Fibroblast of lung (primary cell): ENCODE measurements at regions not wholly inside any gene's neighbourhood (a gene's known extent, or its start where the extent isn't known, plus 50 kb on each side); places are given as distances from the start of the nearest gene placed in this dataset.

Experiments used
- DNase-seq, 2 donors: peaks; one replicate each; pipeline versions ENCODE4 v3.0.0 to v3.0.0-alpha.2; 2010; ENCODE audit warnings: low read depth in 2 of 2
- H2AFZ ChIP-seq: 2 replicates; pipeline ENCODE4 v1.5.1; 2012; ENCODE audit warnings: low read length, control low read depth, inconsistent platforms
- H3K27ac ChIP-seq: 2 replicates; pipeline ENCODE4 v1.5.1; 2011; ENCODE audit warnings: low read length, control low read depth; ENCODE audit not compliant: insufficient read depth
- H3K27me3 ChIP-seq: 2 replicates; pipeline ENCODE4 v1.5.1; 2011; ENCODE audit warnings: mild to moderate bottlenecking, low read length; ENCODE audit not compliant: control insufficient read depth, insufficient read depth
- H3K36me3 ChIP-seq: 2 replicates; pipeline ENCODE4 v1.5.1; 2011; ENCODE audit warnings: low read length; ENCODE audit not compliant: control insufficient read depth, insufficient read depth
- H3K4me1 ChIP-seq: 2 replicates; pipeline ENCODE4 v1.5.1; 2011; ENCODE audit warnings: low read length; ENCODE audit not compliant: control insufficient read depth, insufficient read depth; ENCODE audit errors: extremely low read depth
- H3K4me2 ChIP-seq: 2 replicates; pipeline ENCODE4 v1.5.1; 2011; ENCODE audit warnings: low read length, control low read depth; ENCODE audit not compliant: insufficient read depth; ENCODE audit errors: extremely low read depth
- H3K4me3 ChIP-seq, 4 experiments: fragments of 200-600 bp in 1 of 4; sonication (generic) in 1 of 4; replicated peaks in 1 of 4; 2 replicates each; pipeline ENCODE4 v1.5.1; 2011 to 2016; ENCODE audit warnings: low read length in 4 of 4, low read depth in 3 of 4, mild to moderate bottlenecking in 3 of 4, control low read depth in 2 of 4, inconsistent platforms in 1 of 4, mixed read lengths in 1 of 4; ENCODE audit not compliant: insufficient read depth in 1 of 4; ENCODE audit errors: control extremely low read depth in 1 of 4
- H3K79me2 ChIP-seq: 2 replicates; pipeline ENCODE4 v1.5.1; 2012; ENCODE audit warnings: mild to moderate bottlenecking, low read length, inconsistent platforms; ENCODE audit not compliant: control insufficient read depth, insufficient read depth
- H3K9ac ChIP-seq: 2 replicates; pipeline ENCODE4 v1.5.1; 2011; ENCODE audit warnings: mild to moderate bottlenecking, low read length, control low read depth; ENCODE audit not compliant: insufficient read depth
- H3K9me3 ChIP-seq: 2 replicates; pipeline ENCODE4 v1.5.1; 2012; ENCODE audit warnings: low read depth, low read length; ENCODE audit not compliant: control insufficient read depth, insufficient read depth
- H4K20me1 ChIP-seq: 2 replicates; pipeline ENCODE4 v1.5.1; 2011; ENCODE audit warnings: low read length; ENCODE audit not compliant: control insufficient read depth, insufficient read depth; ENCODE audit errors: extremely low read depth
- CTCF ChIP-seq, 2 donors: IDR thresholded peaks in 1 of 2; conservative IDR thresholded peaks in 1 of 2; 1 replicate in 1 of 2; 2 replicates in 1 of 2; pipeline ENCODE4 v1.5.1; 2011 to 2012; ENCODE audit warnings: low read length in 2 of 2, control low read depth in 1 of 2, inconsistent platforms in 1 of 2, low read depth in 1 of 2, mild to moderate bottlenecking in 1 of 2
- EZH2 ChIP-seq: IDR thresholded peaks from 2 replicates; pipeline ENCODE4 v1.5.1; 2012; ENCODE audit warnings: low read length, control low read depth, mild to moderate bottlenecking; ENCODE audit errors: missing control alignments

DNA sequence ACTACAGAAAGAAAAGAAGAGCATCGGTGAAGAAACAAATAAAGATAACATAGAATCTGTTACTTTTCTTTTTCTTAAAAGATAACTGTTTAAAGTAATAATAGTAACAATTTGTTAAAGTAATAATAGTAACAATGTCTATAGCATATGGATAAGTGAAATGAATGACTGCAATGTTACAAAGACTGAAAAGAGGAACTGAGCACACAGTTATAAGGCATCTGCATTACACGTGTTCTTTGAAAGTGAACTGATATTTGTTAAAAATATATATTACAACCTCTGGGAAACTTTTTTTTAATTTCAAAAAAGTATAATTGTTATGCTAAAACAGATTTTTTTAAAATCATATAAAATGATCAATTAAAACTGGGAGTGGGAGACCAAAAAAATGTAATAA is 88.4 kb upstream of the FST start:
- H3K27me3 ChIP-seq: no peaks in the 10 kb centered on the region
- no peaks in the 10 kb centered on the region for H3K79me2 ChIP-seq
- peaks cover 4% of the 10 kb centered on the region for H3K4me1 ChIP-seq
- H3K27ac ChIP-seq: no peak overlapping the region
- no peaks in the 10 kb centered on the region for H3K36me3 ChIP-seq
- DNase-seq: no peak
- H4K20me1 ChIP-seq: no peaks in the 10 kb centered on the region
- TF ChIP-seq CTCF (conservative IDR thresholded peaks at IDR 0.05 in 1 of 2, IDR thresholded peaks at IDR 0.05 in 1 of 2; ENCODE audit: low read depth in 1 of 2, low read length in 2 of 2): no peak
- TF ChIP-seq EZH2: no peak
- H2AFZ ChIP-seq: no peak overlapping the region
- H3K9me3 ChIP-seq: no peaks in the 10 kb centered on the region
- H3K4me3 ChIP-seq: no peak overlapping the region
- no peak overlapping the region for H3K9ac ChIP-seq
- H3K4me2 ChIP-seq: no peak overlapping the region

DNA sequence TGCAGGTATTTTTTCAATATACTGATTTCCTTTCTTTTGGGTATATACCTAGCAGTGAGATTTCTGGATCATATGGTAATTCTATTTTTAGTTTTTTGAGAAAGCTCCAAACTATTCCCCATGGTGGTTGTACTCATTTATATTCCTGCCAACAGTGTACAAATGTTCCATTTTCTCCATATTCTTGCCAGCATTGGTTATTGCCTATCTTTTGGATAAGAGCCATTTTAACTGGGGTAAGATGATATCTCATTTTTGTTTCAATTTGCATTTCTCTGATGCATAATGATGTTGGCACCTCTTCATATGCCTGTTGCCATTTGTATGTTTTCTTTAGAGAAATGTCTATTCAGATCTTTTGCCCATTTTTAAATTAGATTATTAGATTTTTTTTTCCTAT is 85.6 kb upstream of the FST start:
- peaks cover 17% of the 10 kb centered on the region for H3K4me1 ChIP-seq
- no peaks in the 10 kb centered on the region for H4K20me1 ChIP-seq
- no peak overlapping the region for H3K9ac ChIP-seq
- no peak overlapping the region for H2AFZ ChIP-seq
- no peaks in the 10 kb centered on the region for H3K9me3 ChIP-seq
- no peaks in the 10 kb centered on the region for H3K27me3 ChIP-seq
- TF ChIP-seq CTCF (conservative IDR thresholded peaks at IDR 0.05 in 1 of 2, IDR thresholded peaks at IDR 0.05 in 1 of 2; ENCODE audit: low read depth in 1 of 2, low read length in 2 of 2) (no peak), EZH2 (no peak)
- no peak overlapping the region for H3K27ac ChIP-seq
- H3K36me3 ChIP-seq: no peaks in the 10 kb centered on the region
- no peak overlapping the region for H3K4me2 ChIP-seq
- DNase-seq: no peak
- no peak overlapping the region for H3K4me3 ChIP-seq
- H3K79me2 ChIP-seq: no peaks in the 10 kb centered on the region

DNA sequence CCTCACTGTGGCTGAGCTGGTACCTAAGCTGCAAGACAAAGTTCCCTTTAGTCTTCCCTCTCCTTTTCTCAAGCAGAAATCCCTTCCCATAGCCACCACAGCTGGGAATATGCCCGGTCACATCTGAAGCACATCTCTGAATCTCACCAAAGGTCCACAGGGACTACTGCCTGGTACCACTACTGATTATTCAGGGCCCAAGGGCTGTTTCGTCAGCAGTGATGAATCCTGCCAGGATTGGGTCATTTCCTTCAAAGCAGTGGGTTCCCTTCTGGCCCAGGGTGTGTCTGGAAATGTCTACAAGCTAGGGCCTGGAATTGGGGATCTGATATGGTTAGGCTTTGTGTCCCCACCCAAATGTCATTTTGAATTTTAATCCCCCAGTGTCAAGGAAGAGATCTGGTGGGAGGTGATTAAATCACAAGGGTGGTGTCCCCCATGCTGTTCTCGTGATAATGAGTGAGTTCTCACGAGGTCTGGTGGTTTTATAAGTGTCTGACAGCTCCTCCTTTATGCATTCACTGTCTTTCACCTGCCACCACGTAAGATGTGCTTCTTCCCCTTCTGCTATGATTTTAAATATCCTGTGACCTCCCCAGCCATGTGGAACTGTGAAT is 83.2 kb upstream of the FST start:
- Histone ChIP-seq H3K9me3 (no peaks in the 10 kb centered on the region), H3K27me3 (no peaks in the 10 kb centered on the region), H3K9ac (no peak overlapping the region), H3K4me2 (no peak overlapping the region), H3K4me1 (peaks cover 18% of the 10 kb centered on the region), H3K79me2 (no peaks in the 10 kb centered on the region), H4K20me1 (no peaks in the 10 kb centered on the region), H3K36me3 (no peaks in the 10 kb centered on the region), H3K27ac (peak overlapping the region; percentile 74), H2AFZ (no peak overlapping the region), H3K4me3 (no peak overlapping the region)
- no peak for TF ChIP-seq CTCF (conservative IDR thresholded peaks at IDR 0.05 in 1 of 2, IDR thresholded peaks at IDR 0.05 in 1 of 2; ENCODE audit: low read depth in 1 of 2, low read length in 2 of 2)
- TF ChIP-seq EZH2: no peak
- no peak for DNase-seq
